Progenitor cell of endocrine pancreas (in vitro differentiated cells): ENCODE measurements at regions not wholly inside any gene's neighbourhood (a gene's known extent, or its start where the extent isn't known, plus 50 kb on each side); places are given as distances from the start of the nearest gene placed in this dataset.

ENCODE experiments used
- DNase-seq: peaks from one replicate; pipeline ENCODE4 v3.0.0; 2021; ENCODE audit warnings: low spot score; ENCODE audit not compliant: unreplicated experiment
- H3K27ac Mint-ChIP-seq: 2 replicates; pipeline ENCODE4 v1.8.0; 2021; ENCODE audit warnings: mild to moderate bottlenecking, moderate library complexity, mixed read lengths
- H3K27me3 Mint-ChIP-seq: 2 replicates; pipeline ENCODE4 v1.8.0; 2021; ENCODE audit warnings: mixed read lengths
- H3K36me3 Mint-ChIP-seq: 2 replicates; pipeline ENCODE4 v1.8.0; 2022; ENCODE audit warnings: mixed read lengths; ENCODE audit not compliant: insufficient read depth
- H3K4me1 Mint-ChIP-seq: 2 replicates; pipeline ENCODE4 v1.8.0; 2021; ENCODE audit warnings: low read depth, mixed read lengths
- H3K4me3 Mint-ChIP-seq: 2 replicates; pipeline ENCODE4 v1.8.0; 2021; ENCODE audit warnings: low read depth, mild to moderate bottlenecking, moderate library complexity, mixed read lengths
- H3K9me3 Mint-ChIP-seq: 2 replicates; pipeline ENCODE4 v1.8.0; 2021; ENCODE audit warnings: low read depth, mixed read lengths
- TF ChIP-seq, protein P1 (sequence below): fragments of 200-600 bp; sonication (generic); IDR thresholded peaks from one replicate; pipeline ENCODE4 v1.5.0; 2021; ENCODE audit warnings: antibody characterized with exemption, mild to moderate bottlenecking; ENCODE audit not compliant: unreplicated experiment

DNA sequence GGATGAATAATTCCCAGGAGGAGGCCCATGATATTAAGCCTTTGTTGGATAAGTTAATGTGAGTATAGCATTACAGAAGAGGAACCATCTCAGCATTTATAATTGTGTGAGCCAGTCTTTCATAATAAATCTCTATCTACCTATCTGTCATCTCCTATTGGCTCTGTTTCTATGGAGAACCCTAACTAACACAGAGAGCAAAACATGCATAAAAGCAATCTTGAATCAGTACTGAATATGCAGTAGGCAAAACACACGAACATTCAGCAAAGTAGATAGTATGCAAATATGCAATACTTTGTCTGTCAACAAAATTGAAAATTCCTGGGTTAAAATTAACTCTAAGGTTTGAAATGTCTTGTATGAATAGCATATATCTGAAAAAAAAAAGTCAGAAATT lies 966.3 kb downstream of the DIAPH3 start:
- DNase-seq: no peak
- Mint-ChIP-seq H3K9me3 (no peaks in the 10 kb centered on the region), H3K4me1 (no peaks in the 10 kb centered on the region), H3K27ac (no peak overlapping the region), H3K27me3 (no peaks in the 10 kb centered on the region), H3K36me3 (no peaks in the 10 kb centered on the region), H3K4me3 (no peak overlapping the region)
- TF ChIP-seq, protein P1, sequence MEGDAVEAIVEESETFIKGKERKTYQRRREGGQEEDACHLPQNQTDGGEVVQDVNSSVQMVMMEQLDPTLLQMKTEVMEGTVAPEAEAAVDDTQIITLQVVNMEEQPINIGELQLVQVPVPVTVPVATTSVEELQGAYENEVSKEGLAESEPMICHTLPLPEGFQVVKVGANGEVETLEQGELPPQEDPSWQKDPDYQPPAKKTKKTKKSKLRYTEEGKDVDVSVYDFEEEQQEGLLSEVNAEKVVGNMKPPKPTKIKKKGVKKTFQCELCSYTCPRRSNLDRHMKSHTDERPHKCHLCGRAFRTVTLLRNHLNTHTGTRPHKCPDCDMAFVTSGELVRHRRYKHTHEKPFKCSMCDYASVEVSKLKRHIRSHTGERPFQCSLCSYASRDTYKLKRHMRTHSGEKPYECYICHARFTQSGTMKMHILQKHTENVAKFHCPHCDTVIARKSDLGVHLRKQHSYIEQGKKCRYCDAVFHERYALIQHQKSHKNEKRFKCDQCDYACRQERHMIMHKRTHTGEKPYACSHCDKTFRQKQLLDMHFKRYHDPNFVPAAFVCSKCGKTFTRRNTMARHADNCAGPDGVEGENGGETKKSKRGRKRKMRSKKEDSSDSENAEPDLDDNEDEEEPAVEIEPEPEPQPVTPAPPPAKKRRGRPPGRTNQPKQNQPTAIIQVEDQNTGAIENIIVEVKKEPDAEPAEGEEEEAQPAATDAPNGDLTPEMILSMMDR: no peak

DNA sequence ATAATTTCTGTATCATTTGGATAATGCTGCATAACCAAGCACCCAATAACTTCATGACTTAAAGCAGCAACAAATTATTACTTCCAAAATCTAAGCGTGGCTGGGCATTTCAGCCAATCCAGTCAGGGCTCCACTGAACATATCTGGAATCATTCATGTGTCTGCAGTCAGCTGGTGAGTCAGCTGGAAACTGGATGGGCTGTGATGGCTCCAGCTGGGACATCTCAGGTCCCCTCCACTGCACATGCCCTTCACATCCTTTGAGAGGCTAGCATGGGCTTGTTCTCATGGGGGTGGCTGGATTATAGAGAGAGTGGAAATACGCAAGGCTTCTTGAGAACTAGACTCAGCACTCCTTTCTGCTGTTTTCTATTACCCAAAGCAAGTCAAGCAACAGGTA lies 961.9 kb downstream of the DIAPH3 start:
- Mint-ChIP-seq H3K36me3 (no peaks in the 10 kb centered on the region), H3K4me1 (no peaks in the 10 kb centered on the region), H3K27ac (no peak overlapping the region), H3K27me3 (no peaks in the 10 kb centered on the region), H3K9me3 (peaks cover 4% of the 10 kb centered on the region), H3K4me3 (no peak overlapping the region)
- TF ChIP-seq, protein P1: no peak
- DNase-seq: no peak

DNA sequence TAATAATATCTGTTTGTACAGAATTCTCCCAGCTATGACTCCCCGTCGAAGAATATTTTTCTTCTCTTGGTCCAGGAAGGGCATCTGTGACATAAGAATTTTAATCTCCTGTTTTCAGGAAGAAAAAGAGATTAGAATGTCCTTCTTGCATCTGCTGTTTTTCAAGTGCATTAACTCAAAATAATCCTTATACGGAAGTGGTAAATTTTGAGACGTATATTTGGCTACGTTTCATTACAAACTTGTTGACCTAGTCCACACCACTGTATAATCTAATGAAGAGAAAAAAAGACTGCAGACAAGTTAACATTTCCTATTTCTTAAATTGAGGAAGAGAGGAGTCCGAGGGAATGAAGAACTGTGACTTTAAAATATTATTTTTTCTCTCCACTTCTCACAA lies 959.9 kb downstream of the DIAPH3 start:
- Mint-ChIP-seq H3K4me3 (no peak overlapping the region), H3K9me3 (peaks cover 4% of the 10 kb centered on the region), H3K27me3 (no peaks in the 10 kb centered on the region), H3K4me1 (no peaks in the 10 kb centered on the region), H3K36me3 (no peaks in the 10 kb centered on the region), H3K27ac (no peak overlapping the region)
- DNase-seq: no peak
- TF ChIP-seq, protein P1: no peak

DNA sequence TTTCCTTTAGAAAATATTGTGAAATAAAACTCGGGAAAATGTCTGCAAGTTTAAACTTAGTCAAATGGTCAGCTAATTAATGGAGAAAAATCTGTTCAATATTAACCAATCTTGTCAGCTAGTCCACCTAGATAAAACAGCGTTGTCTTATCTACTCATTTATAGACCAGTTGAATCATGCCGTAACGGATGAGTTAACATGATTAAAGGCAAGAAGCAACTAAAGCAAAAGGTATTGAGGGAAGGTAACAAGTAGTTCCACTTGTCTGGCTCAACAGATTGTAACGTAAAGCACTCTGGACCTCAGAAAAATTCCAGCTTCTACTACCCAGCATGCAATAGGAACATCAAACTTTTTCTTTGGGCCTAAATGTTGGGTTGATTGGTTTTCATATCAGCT lies 958.2 kb downstream of the DIAPH3 start:
- no peaks in the 10 kb centered on the region for H3K4me1 Mint-ChIP-seq
- H3K27me3 Mint-ChIP-seq: no peaks in the 10 kb centered on the region
- H3K27ac Mint-ChIP-seq: no peak overlapping the region
- no peak overlapping the region for H3K4me3 Mint-ChIP-seq
- no peaks in the 10 kb centered on the region for H3K36me3 Mint-ChIP-seq
- no peak for DNase-seq
- H3K9me3 Mint-ChIP-seq: peaks cover 4% of the 10 kb centered on the region
- TF ChIP-seq, protein P1: no peak

DNA sequence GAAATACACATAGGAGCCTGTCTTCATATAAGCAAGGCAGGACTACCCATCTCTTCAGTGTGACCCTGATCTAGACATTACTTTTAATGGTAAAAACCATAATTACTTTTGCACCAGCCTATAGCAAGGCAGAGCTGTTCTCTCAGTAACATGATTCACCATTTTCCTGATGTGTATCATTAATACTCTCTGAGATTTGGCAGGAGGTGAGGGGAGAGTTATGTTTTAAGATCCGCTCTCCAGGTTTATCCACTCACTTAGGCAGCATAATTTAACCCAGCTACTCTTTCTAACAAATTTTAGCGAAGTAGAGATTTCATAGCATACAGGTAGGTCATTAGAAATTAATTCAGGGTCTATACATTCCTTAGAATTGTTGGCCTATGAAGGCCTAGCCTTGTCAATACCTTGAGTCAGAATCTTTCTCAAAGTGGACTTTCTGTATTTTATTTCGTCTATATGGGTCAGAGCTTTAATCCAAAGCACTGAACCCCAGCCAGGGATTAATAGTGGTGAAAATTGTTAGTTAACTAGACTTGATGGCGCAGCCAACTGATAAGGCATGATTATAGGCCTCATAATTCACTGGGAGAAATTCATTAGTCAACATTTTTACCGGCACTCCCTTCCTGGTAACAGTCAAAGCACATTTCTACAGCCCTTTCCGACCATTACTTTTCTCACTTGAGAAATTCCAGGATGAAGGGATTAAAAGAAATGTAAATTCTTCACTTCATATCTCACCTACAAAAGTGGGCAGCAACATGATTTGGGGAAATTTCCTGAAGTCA lies 955.1 kb downstream of the DIAPH3 start:
- Mint-ChIP-seq H3K27me3 (peaks cover 3% of the 10 kb centered on the region), H3K36me3 (no peaks in the 10 kb centered on the region), H3K9me3 (peaks cover under 1% of the 10 kb centered on the region), H3K4me1 (peaks cover 9% of the 10 kb centered on the region), H3K27ac (no peak overlapping the region), H3K4me3 (no peak overlapping the region)
- TF ChIP-seq, protein P1: no peak
- DNase-seq: no peak
